ENCODE measurements at regions not wholly inside any gene's neighbourhood (a gene's known extent, or its start where the extent isn't known, plus 50 kb on each side); places are given as distances from the start of the nearest gene placed in this dataset.
"Not testable (repeated sequence)": the region's sequence is repeated elsewhere in the genome, so short reads cannot be mapped to it uniquely, and the experiment has no call there.

GRCh38 chrX:39779952-39780783 is 317.6 kb downstream of the BCOR start:
- DNase-seq: no peak

- no peak for DNase-seq
Measured at GRCh38 chrX:39782276-39782675, 315.5 kb downstream of the BCOR start.

GRCh38 chrX:39787999-39788398 is 309.8 kb downstream of the BCOR start:
- no peak for DNase-seq

GRCh38 chrX:39788521-39788920 is 309.2 kb downstream of the BCOR start:
- DNase-seq: no peak

DNA sequence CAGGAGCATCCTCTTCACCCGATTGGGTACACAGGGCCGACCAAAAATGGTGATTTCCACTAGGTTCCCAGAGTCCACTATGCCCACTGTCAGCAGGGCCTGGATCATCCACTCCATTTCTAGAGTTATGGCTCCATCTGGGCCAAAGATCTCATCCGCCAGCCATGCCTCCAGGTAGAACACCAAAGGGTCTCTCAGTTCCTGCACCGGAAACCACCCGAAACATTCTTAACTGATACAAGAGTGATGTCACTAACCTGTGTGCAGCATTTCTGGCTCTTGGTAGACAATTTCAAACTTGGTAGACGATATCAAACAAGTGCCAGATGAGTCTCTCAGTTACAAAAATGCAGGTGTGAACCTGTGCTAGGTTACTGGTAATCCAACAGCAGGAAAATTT is 306.1 kb downstream of the BCOR start:
- DNase-seq: no peak

GRCh38 chrX:39795605-39796004 is 302.2 kb downstream of the BCOR start:
- no peak for DNase-seq

- DNase-seq: no peak
Measured at GRCh38 chrX:39796856-39797255, 300.9 kb downstream of the BCOR start.

GRCh38 chrX:39798488-39798887 is 299.3 kb downstream of the BCOR start:
- not testable (repeated sequence) for DNase-seq

- no peak for DNase-seq
Measured at GRCh38 chrX:39802354-39802753, 295.4 kb downstream of the BCOR start.

DNA sequence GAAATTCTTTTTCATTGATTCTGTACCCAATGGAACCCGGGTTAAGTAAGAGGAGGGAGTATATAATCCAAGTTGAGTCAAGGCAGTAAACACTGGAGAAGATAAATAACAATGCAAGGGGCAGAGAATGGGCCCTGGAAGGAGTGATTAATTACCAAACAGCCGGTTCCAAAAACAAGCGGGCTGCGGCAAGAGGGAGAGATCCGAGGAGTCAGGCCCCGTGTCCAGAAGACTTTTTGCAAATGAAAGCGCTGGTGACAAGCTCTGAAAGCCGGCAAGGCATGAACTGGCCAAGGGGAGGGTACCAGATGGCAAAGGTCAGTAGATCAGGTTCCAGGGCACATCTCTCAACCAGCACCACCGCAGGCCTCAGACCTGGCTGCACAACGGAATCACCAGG is 294.9 kb downstream of the BCOR start:
- DNase-seq: no peak

- no peak for DNase-seq
Measured at GRCh38 chrX:39805022-39805421, 292.7 kb downstream of the BCOR start.

DNA sequence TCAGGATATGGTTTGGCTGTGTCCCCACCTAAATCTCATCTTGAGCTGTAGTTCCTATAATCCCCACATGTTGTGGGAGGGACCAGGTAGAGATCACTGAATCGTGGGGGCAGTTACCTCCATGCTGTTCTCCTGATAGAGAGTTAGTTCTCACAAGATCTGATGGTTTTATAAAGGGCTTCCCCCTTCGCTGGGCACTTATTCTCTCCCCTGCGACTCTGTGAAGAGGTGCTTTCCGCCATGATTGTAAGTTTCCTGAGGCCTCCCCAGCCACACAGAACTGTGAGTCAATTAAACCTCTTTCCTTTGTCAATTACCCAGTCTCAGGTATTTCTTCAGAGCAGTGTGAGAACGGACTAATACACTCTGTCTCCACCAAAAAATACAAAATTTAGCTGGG is 291.9 kb downstream of the BCOR start:
- DNase-seq: no peak

GRCh38 chrX:39808471-39808917 is 289.3 kb downstream of the BCOR start:
- DNase-seq: no peak

DNA sequence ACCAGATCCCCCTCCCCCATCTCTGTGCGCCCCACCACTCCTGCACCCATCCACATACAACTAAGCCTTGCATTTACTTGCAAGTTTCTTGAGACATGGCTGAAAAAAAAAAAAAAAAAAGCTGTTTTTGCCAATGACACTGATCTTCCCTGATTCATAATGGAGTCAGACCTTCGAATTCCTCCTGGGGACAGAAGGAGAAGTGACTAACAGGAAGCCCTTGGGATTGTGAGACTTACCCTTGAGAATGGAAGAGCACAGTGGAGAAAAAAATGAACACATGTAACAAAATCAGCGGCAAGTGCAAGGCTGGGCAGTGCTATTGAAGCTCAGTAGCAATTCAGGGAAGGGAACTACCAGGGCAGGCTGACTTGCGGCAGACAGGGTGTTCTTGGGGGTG is 288.4 kb downstream of the BCOR start:
- DNase-seq: no peak

DNA sequence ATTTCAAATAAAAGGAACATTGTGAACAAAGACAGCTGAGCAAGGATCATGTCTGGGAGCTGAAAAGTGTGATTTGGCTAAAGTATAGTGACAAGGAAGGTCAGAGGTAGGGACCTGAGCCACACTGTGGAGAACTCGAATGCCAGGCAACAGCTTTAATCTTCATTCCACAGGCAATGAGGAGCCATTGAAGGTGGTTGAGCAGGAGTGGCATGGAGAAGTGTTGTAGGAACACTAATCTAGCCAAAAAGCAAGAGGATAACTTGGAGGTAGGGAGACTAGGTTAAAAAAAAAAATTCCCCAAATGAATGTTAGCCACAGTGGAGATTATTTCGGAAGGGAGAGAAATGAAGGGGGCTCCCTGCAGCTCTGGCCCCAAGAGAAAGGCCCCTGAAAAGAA is 286.9 kb downstream of the BCOR start:
- DNase-seq: no peak

- DNase-seq: peak in 1 of 2 donors; percentile 14
Measured at GRCh38 chrX:39811376-39811775, 286.4 kb downstream of the BCOR start.

DNA sequence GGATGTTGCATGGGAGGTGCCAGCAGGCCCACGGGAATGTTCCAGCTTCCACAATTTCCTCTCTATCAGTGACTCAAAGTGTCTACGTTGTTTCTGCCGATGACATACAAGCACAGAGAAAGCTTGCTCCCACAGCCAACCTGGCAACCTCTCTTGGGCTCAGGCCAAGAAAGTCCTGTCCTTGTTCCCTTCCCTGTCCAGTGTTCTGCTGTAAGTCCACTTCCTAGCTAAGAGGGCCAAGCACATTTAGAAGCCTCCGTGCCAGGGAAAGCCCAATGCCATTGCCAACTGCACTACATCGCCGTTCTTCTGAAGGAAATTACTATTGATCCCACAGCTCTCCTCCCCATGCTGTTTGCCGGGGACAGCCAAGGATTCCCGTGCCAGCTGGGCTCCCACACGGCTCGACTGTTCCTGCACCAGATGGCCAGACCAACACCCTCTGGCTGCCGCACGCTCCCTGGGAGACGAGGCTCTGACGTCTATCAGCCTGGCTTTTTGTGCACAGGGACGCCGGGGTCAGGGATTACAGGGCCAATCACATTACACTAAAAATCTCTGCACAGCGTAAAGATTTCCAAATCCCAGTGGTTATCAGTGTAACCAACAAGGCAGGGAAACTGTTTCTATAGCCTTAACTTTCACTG is 284.0 kb downstream of the BCOR start:
- DNase-seq: peak; percentile 55 to 58

GRCh38 chrX:39814391-39814790 is 283.4 kb downstream of the BCOR start:
- no peak for DNase-seq

- DNase-seq: no peak
Measured at GRCh38 chrX:39815631-39816030, 282.1 kb downstream of the BCOR start.

GRCh38 chrX:39816871-39817731 is 280.7 kb downstream of the BCOR start:
- DNase-seq: no peak

GRCh38 chrX:39817754-39818470 is 279.8 kb downstream of the BCOR start:
- no peak for DNase-seq

DNA sequence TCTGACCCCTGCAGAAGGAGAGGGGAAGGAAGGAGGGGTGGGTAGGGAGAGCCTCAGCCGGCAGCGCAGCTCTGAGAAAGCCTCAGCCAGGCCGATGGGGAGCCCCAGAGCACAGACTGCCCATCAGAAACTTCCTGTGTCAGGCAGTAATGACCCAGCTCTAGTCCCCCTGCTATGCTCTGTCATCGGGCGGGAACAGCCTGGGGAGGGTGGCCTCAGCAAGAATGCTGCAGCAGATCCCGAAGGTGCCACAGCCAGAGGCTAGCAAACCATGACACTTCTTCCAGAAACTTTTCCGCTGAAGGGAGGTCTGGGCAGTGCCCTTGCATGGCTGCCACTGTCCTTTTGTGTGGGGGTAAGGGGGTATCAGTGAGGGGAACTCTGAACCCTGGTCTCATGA is 279.0 kb downstream of the BCOR start:
- DNase-seq: no peak

Measured in hippocampal formation (tissue), 2 donors.